Chondrocyte (in vitro differentiated cells): ENCODE measurements at regions not wholly inside any gene's neighbourhood (a gene's known extent, or its start where the extent isn't known, plus 50 kb on each side); places are given as distances from the start of the nearest gene placed in this dataset.
"Not testable (repeated sequence)": the region's sequence is repeated elsewhere in the genome, so short reads cannot be mapped to it uniquely, and the experiment has no call there.

Source experiments
- DNase-seq: peaks from one replicate; pipeline ENCODE4 v3.0.0; 2021; ENCODE audit warnings: mixed read lengths, low spot score
- H3K27ac Mint-ChIP-seq: one replicate; pipeline ENCODE4 v1.8.0; 2021; ENCODE audit warnings: mild to moderate bottlenecking, moderate library complexity, mixed read lengths; ENCODE audit not compliant: unreplicated experiment
- H3K27me3 Mint-ChIP-seq: 2 replicates; pipeline ENCODE4 v1.8.0; 2021; ENCODE audit warnings: low read depth, mixed read lengths
- H3K36me3 Mint-ChIP-seq: 2 replicates; pipeline ENCODE4 v1.8.0; 2021; ENCODE audit warnings: low read depth, mixed read lengths
- H3K4me1 Mint-ChIP-seq: 2 replicates; pipeline ENCODE4 v1.8.0; 2021; ENCODE audit warnings: low read depth, mild to moderate bottlenecking, mixed read lengths
- H3K4me3 Mint-ChIP-seq: one replicate; pipeline ENCODE4 v1.8.0; 2021; ENCODE audit warnings: mild to moderate bottlenecking, moderate library complexity, mixed read lengths; ENCODE audit not compliant: unreplicated experiment
- H3K9me3 Mint-ChIP-seq: 2 replicates; pipeline ENCODE4 v1.8.0; 2021; ENCODE audit warnings: low read depth, mixed read lengths
- CTCF ChIP-seq: fragments of 200-600 bp; sonication (generic); IDR thresholded peaks from 2 replicates; pipeline ENCODE4 v1.5.0; 2021; ENCODE audit warnings: antibody characterized with exemption, mild to moderate bottlenecking, moderate library complexity

GRCh38 chr9:105004466-105005090, 76.6 kb upstream of the ABCA1 start:
- Mint-ChIP-seq H3K36me3 (no peaks in the 10 kb centered on the region), H3K4me1 (peaks cover 14% of the 10 kb centered on the region), H3K4me3 (no peak overlapping the region), H3K27me3 (no peaks in the 10 kb centered on the region), H3K27ac (no peak overlapping the region), H3K9me3 (no peaks in the 10 kb centered on the region)
- DNase-seq, result no peak
- no peak for TF ChIP-seq CTCF

- H3K4me1 Mint-ChIP-seq, result peaks cover 14% of the 10 kb centered on the region
Measured at GRCh38 chr9:105005186-105005585, 77.2 kb upstream of the ABCA1 start.

GRCh38 chr9:105006514-105006913, 78.6 kb upstream of the ABCA1 start:
- TF ChIP-seq CTCF, result no peak
- no peaks in the 10 kb centered on the region for H3K9me3 Mint-ChIP-seq

More at GRCh38 chr9:105005186-105005585, 77.2 kb upstream of the ABCA1 start:
- no peak for TF ChIP-seq CTCF
- no peak for DNase-seq
- no peak overlapping the region for H3K4me3 Mint-ChIP-seq
- H3K27me3 Mint-ChIP-seq, result no peaks in the 10 kb centered on the region
- H3K27ac Mint-ChIP-seq, result no peak overlapping the region
- no peaks in the 10 kb centered on the region for H3K9me3 Mint-ChIP-seq
- H3K36me3 Mint-ChIP-seq, result no peaks in the 10 kb centered on the region

GRCh38 chr9:105007143-105007542, 79.2 kb upstream of the ABCA1 start:
- Mint-ChIP-seq H3K27me3 (no peaks in the 10 kb centered on the region), H3K9me3 (no peaks in the 10 kb centered on the region), H3K27ac (peak overlapping the region; percentile 86), H3K36me3 (no peaks in the 10 kb centered on the region), H3K4me3 (peak overlapping the region; percentile 17), H3K4me1 (peaks cover 14% of the 10 kb centered on the region)
- no peak for DNase-seq
- no peak for TF ChIP-seq CTCF

More at GRCh38 chr9:105006514-105006913, 78.6 kb upstream of the ABCA1 start:
- Mint-ChIP-seq H3K36me3 (no peaks in the 10 kb centered on the region), H3K27me3 (no peaks in the 10 kb centered on the region), H3K27ac (no peak overlapping the region), H3K4me1 (peaks cover 14% of the 10 kb centered on the region), H3K4me3 (no peak overlapping the region)
- no peak for DNase-seq

GRCh38 chr9:105010089-105010488, 82.1 kb upstream of the ABCA1 start:
- DNase-seq, H3K9me3 Mint-ChIP-seq, H3K36me3 Mint-ChIP-seq, H3K27me3 Mint-ChIP-seq, H3K4me3 Mint-ChIP-seq, H3K27ac Mint-ChIP-seq: not testable (repeated sequence)
- H3K4me1 Mint-ChIP-seq, result peaks cover 14% of the 10 kb centered on the region

- peaks cover 5% of the 10 kb centered on the region for H3K4me1 Mint-ChIP-seq
- no peaks in the 10 kb centered on the region for H3K36me3 Mint-ChIP-seq
- no peaks in the 10 kb centered on the region for H3K9me3 Mint-ChIP-seq
- no peak overlapping the region for H3K27ac Mint-ChIP-seq
- peaks cover 1% of the 10 kb centered on the region for H3K27me3 Mint-ChIP-seq
- DNase-seq, result no peak
- TF ChIP-seq CTCF, result no peak
- H3K4me3 Mint-ChIP-seq, result no peak overlapping the region
Measured at GRCh38 chr9:105021917-105022316, 94.0 kb upstream of the ABCA1 start.

GRCh38 chr9:105022545-105022944, 94.6 kb upstream of the ABCA1 start:
- H3K36me3 Mint-ChIP-seq, H3K27me3 Mint-ChIP-seq, DNase-seq, H3K27ac Mint-ChIP-seq, H3K4me3 Mint-ChIP-seq, H3K4me1 Mint-ChIP-seq, H3K9me3 Mint-ChIP-seq: not testable (repeated sequence)
